Gastroesophageal sphincter (tissue), 4 donors: ENCODE measurements at regions not wholly inside any gene's neighbourhood (a gene's known extent, or its start where the extent isn't known, plus 50 kb on each side); places are given as distances from the start of the nearest gene placed in this dataset.

ENCODE experiments used
- ATAC-seq: fragments of 150-250 bp; one replicate; pipeline ENCODE4 v1.9.1; 2016; ENCODE audit warnings: mild to moderate bottlenecking, moderate library complexity
- H3K27ac ChIP-seq, 4 donors: fragments of 200-600 bp; sonication (generic) in 3 of 4; 1 replicate in 3 of 4; 2 replicates in 1 of 4; pipeline ENCODE4 v1.5.1; 2016 to 2019
- H3K27me3 ChIP-seq: fragments of 200-600 bp; sonication (generic); one replicate; pipeline ENCODE4 v1.5.1; 2019
- H3K36me3 ChIP-seq, 2 donors: fragments of 200-600 bp; sonication (generic); one replicate each; pipeline ENCODE4 v1.5.1; 2019; ENCODE audit warnings: control low read depth in 1 of 2
- H3K4me1 ChIP-seq, 3 donors: fragments of 200-600 bp; sonication (generic); 1 replicate in 2 of 3; 2 replicates in 1 of 3; pipeline ENCODE4 v1.5.1; 2016 to 2019; ENCODE audit warnings: control low read depth in 2 of 3
- H3K4me3 ChIP-seq, 2 donors: fragments of 200-600 bp; sonication (generic); one replicate each; pipeline ENCODE4 v1.5.1; 2019; ENCODE audit warnings: mild to moderate bottlenecking in 1 of 2, moderate library complexity in 1 of 2
- H3K9me3 ChIP-seq, 3 donors: fragments of 200-600 bp; sonication (generic); one replicate each; pipeline ENCODE4 v1.5.1; 2017 to 2019; ENCODE audit warnings: control low read depth in 2 of 3
- CTCF ChIP-seq, 4 experiments: fragments of 200-600 bp in 2 of 4; fragments of 450-650 bp in 2 of 4; sonication (generic) in 1 of 4; IDR thresholded peaks; one replicate each; pipeline ENCODE4 v1.5.1; 2017 to 2019; ENCODE audit warnings: antibody characterized with exemption in 4 of 4, mild to moderate bottlenecking in 2 of 4, moderate library complexity in 2 of 4
- EP300 ChIP-seq: sonication (generic); formaldehyde crosslinking; IDR thresholded peaks from one replicate; pipeline ENCODE4 v1.6.1; 2017; ENCODE audit warnings: antibody characterized with exemption, mild to moderate bottlenecking
- POLR2A ChIP-seq, 2 donors: fragments of 450-650 bp; IDR thresholded peaks; one replicate each; pipeline ENCODE4 v1.6.1; 2017; ENCODE audit warnings: antibody characterized with exemption in 2 of 2, mild to moderate bottlenecking in 2 of 2, moderate library complexity in 1 of 2
- POLR2AphosphoS5 ChIP-seq: sonication (generic); formaldehyde crosslinking; IDR thresholded peaks from one replicate; pipeline ENCODE4 v1.6.1; 2017; ENCODE audit warnings: antibody characterized with exemption
- WGBS, 2 donors: methylation state at CpG; one replicate each; pipeline ENCODE4 v1.1.5; 2018; ENCODE audit warnings: low coverage in 1 of 2; 5-methylcytosine and 5-hydroxymethylcytosine counted together

- H3K4me1 ChIP-seq, result no peaks in the 10 kb centered on the region
- no peak overlapping the region for H3K4me3 ChIP-seq
- H3K27me3 ChIP-seq, result peaks cover 27% of the 10 kb centered on the region
- H3K9me3 ChIP-seq, result no peaks in the 10 kb centered on the region
- no peak for TF ChIP-seq CTCF (IDR thresholded peaks at IDR 0.05)
- H3K36me3 ChIP-seq, result no peaks in the 10 kb centered on the region
- ATAC-seq, result no peak
- H3K27ac ChIP-seq, result no peak overlapping the region
- 61 to 83% methylated on average over 4 to 5 of the region's 8 CpGs for WGBS, 2 donors
These were observed 164.6 kb downstream of the TFCP2L1 start for GRCh38 chr2:121120411-121120810.

GRCh38 chr2:121120991-121121390 lies 164.0 kb downstream of the TFCP2L1 start:
- no peaks in the 10 kb centered on the region for H3K9me3 ChIP-seq
- H3K4me1 ChIP-seq, result no peaks in the 10 kb centered on the region
- H3K36me3 ChIP-seq, result no peaks in the 10 kb centered on the region
- no peak overlapping the region for H3K4me3 ChIP-seq
- no peak for TF ChIP-seq POLR2AphosphoS5
- H3K27me3 ChIP-seq, result peaks cover 27% of the 10 kb centered on the region
- H3K27ac ChIP-seq, result no peak overlapping the region
- 64 to 83% methylated on average over 3 to 5 of the region's 8 CpGs for WGBS, 2 donors
- no peak for ATAC-seq

- Histone ChIP-seq H3K36me3 (no peaks in the 10 kb centered on the region), H3K4me1 (no peaks in the 10 kb centered on the region), H3K4me3 (no peak overlapping the region), H3K27ac (no peak overlapping the region), H3K9me3 (no peaks in the 10 kb centered on the region), H3K27me3 (peaks cover 27% of the 10 kb centered on the region)
- TF ChIP-seq POLR2AphosphoS5, result no peak
- no peak for TF ChIP-seq POLR2A (IDR thresholded peaks at IDR 0.05)
- TF ChIP-seq CTCF (IDR thresholded peaks at IDR 0.05), result no peak
- no peak for TF ChIP-seq EP300
- no CpG with 5 or more reads among the region's 7 CpGs for WGBS, 2 donors
- no peak for ATAC-seq
These were observed 163.3 kb downstream of the TFCP2L1 start for GRCh38 chr2:121121661-121122060.

GRCh38 chr2:121123268-121123667 lies 161.7 kb downstream of the TFCP2L1 start:
- Histone ChIP-seq H3K9me3 (no peaks in the 10 kb centered on the region), H3K27ac (no peak overlapping the region), H3K4me1 (no peaks in the 10 kb centered on the region), H3K36me3 (no peaks in the 10 kb centered on the region), H3K4me3 (no peak overlapping the region), H3K27me3 (peaks cover 27% of the 10 kb centered on the region)
- TF ChIP-seq EP300 (no peak), POLR2AphosphoS5 (no peak), CTCF (IDR thresholded peaks at IDR 0.05) (no peak), POLR2A (IDR thresholded peaks at IDR 0.05) (no peak)
- no peak for ATAC-seq
- 100% methylated on average over 1 of the region's 10 CpGs; no CpG with 5 or more reads in 1 of the 2 donors for WGBS, 2 donors

GRCh38 chr2:121124330-121124729 lies 160.7 kb downstream of the TFCP2L1 start:
- Histone ChIP-seq H3K27ac (no peak overlapping the region), H3K4me1 (no peaks in the 10 kb centered on the region), H3K36me3 (no peaks in the 10 kb centered on the region), H3K4me3 (no peak overlapping the region), H3K9me3 (no peaks in the 10 kb centered on the region), H3K27me3 (peaks cover 27% of the 10 kb centered on the region)
- TF ChIP-seq EP300 (no peak), POLR2AphosphoS5 (no peak), CTCF (IDR thresholded peaks at IDR 0.05) (no peak), POLR2A (IDR thresholded peaks at IDR 0.05) (no peak)
- no peak for ATAC-seq

GRCh38 chr2:121125350-121125749 lies 159.7 kb downstream of the TFCP2L1 start:
- no peaks in the 10 kb centered on the region for H3K4me1 ChIP-seq
- H3K4me3 ChIP-seq, result no peak overlapping the region
- H3K36me3 ChIP-seq, result no peaks in the 10 kb centered on the region
- H3K27me3 ChIP-seq, result peaks cover 27% of the 10 kb centered on the region
- H3K9me3 ChIP-seq, result no peaks in the 10 kb centered on the region
- no peak overlapping the region for H3K27ac ChIP-seq
- 58% methylated on average over 1 of the region's 1 CpG; no CpG with 5 or more reads in 1 of the 2 donors for WGBS, 2 donors
- no peak for TF ChIP-seq CTCF (IDR thresholded peaks at IDR 0.05)
- TF ChIP-seq POLR2A (IDR thresholded peaks at IDR 0.05), result no peak
- TF ChIP-seq EP300, result no peak
- TF ChIP-seq POLR2AphosphoS5, result no peak
- no peak for ATAC-seq
